ENCODE measurements at regions not wholly inside any gene's neighbourhood (a gene's known extent, or its start where the extent isn't known, plus 50 kb on each side); places are given as distances from the start of the nearest gene placed in this dataset.

DNA sequence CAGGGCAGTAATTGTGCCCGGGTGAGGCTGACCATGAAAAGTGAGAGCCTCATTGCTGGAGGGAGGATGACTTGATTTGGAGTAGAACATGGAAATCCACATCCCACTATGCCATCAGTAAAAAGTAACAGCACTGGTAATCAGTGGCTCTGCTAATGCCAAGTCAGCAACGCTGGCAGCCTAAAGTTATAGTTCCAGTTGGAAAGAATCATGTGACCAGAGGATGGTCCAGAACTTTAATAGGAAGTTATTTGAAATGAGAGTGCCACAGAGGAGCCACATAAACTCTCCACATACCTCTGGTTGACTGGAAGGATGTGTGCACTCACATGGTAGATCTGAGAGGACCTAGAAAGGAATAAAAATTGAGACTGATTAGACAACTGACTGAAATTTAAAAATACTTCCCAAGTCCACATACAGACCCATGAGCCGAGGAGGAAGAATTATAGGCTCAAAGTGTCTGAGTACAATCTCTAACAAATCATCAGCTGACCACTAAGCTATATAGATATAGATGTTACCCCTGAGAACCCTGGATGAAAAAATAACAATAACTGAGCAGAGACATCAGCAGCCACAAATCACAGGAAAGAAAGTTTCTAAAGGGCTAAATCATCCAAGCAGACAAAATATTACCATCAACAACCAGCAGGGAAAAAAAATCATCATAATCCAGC is 346.8 kb downstream of the STK39 start:
- Histone ChIP-seq H3K4me1 (no peaks in the 10 kb centered on the region), H3K27ac (no peak overlapping the region), H3K27me3 (peaks cover 0 to 7% (median 0%) of the 10 kb centered on the region in 9 donors), H3K36me3 (no peaks in the 10 kb centered on the region), H3K9me3 (no peaks in the 10 kb centered on the region), H3K4me3 (no peak overlapping the region)
- ATAC-seq (no peak), DNase-seq (no peak)
- TF ChIP-seq CTCF (IDR thresholded peaks at IDR 0.05) (no peak), POLR2A (IDR thresholded peaks at IDR 0.05) (no peak)
- intact Hi-C loops (cut with DNase I) = no loop called here
- WGBS, 4 donors = 78 to 86% (median 84%) methylated on average over 3 of the region's 3 CpGs

DNA sequence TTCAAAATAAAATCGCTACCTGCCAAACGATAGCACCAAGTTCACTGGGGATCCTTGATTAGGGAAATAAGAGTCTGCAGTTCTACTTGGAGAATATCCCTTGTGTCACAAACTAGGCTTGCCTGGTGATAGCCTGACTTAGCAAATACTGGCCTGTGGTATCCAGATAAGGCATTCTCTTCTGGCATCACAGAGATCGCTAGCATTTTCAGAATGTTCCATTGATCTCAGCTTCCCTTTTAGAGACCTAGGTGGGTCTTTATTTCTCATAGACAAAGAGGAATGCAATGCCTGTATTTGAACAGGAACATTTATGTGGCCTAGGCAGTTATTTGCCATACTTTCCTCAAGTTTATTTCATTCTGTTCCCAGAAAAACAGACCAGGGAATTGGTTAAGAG is 349.1 kb downstream of the STK39 start:
- Histone ChIP-seq H3K27me3 (peaks cover 0 to 7% (median 0%) of the 10 kb centered on the region in 9 donors), H3K27ac (no peak overlapping the region), H3K4me1 (no peaks in the 10 kb centered on the region), H3K36me3 (no peaks in the 10 kb centered on the region), H3K4me3 (no peak overlapping the region), H3K9me3 (peaks cover 0 to 7% (median 0%) of the 10 kb centered on the region in 12 donors)
- 68 to 78% (median 74%) methylated on average over 3 of the region's 3 CpGs for WGBS, 4 donors
- ATAC-seq (no peak), DNase-seq (no peak)
- intact Hi-C loops (cut with DNase I) = no loop called here
- TF ChIP-seq POLR2A (IDR thresholded peaks at IDR 0.05) = no peak
- TF ChIP-seq CTCF (IDR thresholded peaks at IDR 0.05) = no peak

DNA sequence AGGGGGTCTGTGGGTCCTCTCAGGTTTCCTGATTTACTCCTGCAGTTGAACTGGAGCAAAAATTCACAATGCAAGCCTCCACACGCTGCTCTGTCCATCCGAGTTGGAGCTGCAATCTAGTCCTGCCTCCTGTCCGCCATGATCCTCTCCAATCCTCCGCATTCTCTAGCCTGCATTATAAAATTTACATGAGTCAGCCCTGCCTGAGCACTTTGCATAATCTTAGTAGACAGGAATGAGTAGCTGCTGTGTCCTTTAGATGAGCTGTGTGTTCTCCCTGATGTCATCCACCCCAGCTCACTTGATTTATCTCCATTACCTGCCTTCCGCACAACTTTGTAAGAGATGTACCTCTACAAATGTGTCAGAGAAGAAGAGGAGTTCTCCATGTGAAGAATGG is 355.6 kb downstream of the STK39 start:
- WGBS, 4 donors = 81 to 94% (median 88%) methylated on average over 5 of the region's 5 CpGs
- no peaks in the 10 kb centered on the region for H3K36me3 ChIP-seq
- TF ChIP-seq CTCF (IDR thresholded peaks at IDR 0.05) (no peak), POLR2A (IDR thresholded peaks at IDR 0.05) (no peak)
- H3K9me3 ChIP-seq = peaks cover 0 to 13% (median 0%) of the 10 kb centered on the region in 12 donors
- intact Hi-C loops (cut with DNase I) = no loop called here
- no peak for DNase-seq
- H3K4me1 ChIP-seq = no peaks in the 10 kb centered on the region
- no peak overlapping the region for H3K27ac ChIP-seq
- no peaks in the 10 kb centered on the region for H3K27me3 ChIP-seq
- ATAC-seq = no peak
- no peak overlapping the region for H3K4me3 ChIP-seq

GRCh38 chr2:167890739-167891138 is 356.7 kb downstream of the STK39 start:
- no peak overlapping the region for H3K4me3 ChIP-seq
- ATAC-seq (no peak), DNase-seq (no peak)
- no peak overlapping the region for H3K27ac ChIP-seq
- H3K27me3 ChIP-seq = no peaks in the 10 kb centered on the region
- 82 to 100% (median 87%) methylated on average over 1 to 2 of the region's 2 CpGs for WGBS, 4 donors
- no peaks in the 10 kb centered on the region for H3K4me1 ChIP-seq
- peaks cover 0 to 17% (median 0%) of the 10 kb centered on the region in 12 donors for H3K9me3 ChIP-seq
- no peak for TF ChIP-seq CTCF (IDR thresholded peaks at IDR 0.05)
- TF ChIP-seq POLR2A (IDR thresholded peaks at IDR 0.05) = no peak
- intact Hi-C loops (cut with DNase I) = no loop called here
- no peaks in the 10 kb centered on the region for H3K36me3 ChIP-seq
